Astrocyte of the spinal cord (primary cell): ENCODE measurements at regions not wholly inside any gene's neighbourhood (a gene's known extent, or its start where the extent isn't known, plus 50 kb on each side); places are given as distances from the start of the nearest gene placed in this dataset.
A peak's percentile ranks its signal among the peaks of the same experiment; 100 is the strongest.
"Not testable (repeated sequence)": the region's sequence is repeated elsewhere in the genome, so short reads cannot be mapped to it uniquely, and the experiment has no call there.

Source experiments
- DNase-seq: peaks from one replicate; pipeline ENCODE4 v3.0.0; 2011; ENCODE audit warnings: low read depth, low spot score
- H3K4me3 ChIP-seq: 2 replicates; pipeline ENCODE4 v1.5.1; 2011; ENCODE audit warnings: low read depth, mild to moderate bottlenecking, low read length, moderate library complexity
- in situ Hi-C: cut with HindIII; loops from 2 replicates; pipeline ENCODE4 v1.10.0; 2017; ENCODE audit warnings: low sequenced_read_pairs
- TF ChIP-seq, protein P1 (sequence below): IDR thresholded peaks from 2 replicates; pipeline ENCODE4 v1.5.1; 2012; ENCODE audit warnings: low read depth, mild to moderate bottlenecking, low read length, inconsistent platforms

DNA sequence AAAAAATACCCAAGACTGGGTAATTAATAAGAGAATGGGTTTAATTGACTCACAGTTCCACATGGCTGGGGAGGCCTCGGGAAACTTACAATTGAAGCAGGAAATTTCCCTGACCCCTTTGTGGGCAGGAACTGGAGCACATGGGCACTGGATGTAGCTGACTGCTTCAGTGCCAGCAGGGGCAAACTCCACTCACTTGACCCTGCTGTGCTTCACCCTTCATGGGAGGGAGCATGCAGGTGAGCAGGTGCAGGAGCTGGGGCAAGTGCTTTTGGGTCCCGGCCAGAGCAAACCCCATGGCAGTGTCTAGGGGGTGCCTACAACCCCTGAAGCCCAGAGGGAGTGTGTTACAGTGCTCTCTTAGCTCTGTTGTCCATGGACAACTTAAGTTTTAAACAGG, 132.6 kb downstream of the AKR1D1 start:
- H3K4me3 ChIP-seq: no peak overlapping the region
- no peak for DNase-seq
- in situ Hi-C loops: no loop called here
- TF ChIP-seq, protein P1, sequence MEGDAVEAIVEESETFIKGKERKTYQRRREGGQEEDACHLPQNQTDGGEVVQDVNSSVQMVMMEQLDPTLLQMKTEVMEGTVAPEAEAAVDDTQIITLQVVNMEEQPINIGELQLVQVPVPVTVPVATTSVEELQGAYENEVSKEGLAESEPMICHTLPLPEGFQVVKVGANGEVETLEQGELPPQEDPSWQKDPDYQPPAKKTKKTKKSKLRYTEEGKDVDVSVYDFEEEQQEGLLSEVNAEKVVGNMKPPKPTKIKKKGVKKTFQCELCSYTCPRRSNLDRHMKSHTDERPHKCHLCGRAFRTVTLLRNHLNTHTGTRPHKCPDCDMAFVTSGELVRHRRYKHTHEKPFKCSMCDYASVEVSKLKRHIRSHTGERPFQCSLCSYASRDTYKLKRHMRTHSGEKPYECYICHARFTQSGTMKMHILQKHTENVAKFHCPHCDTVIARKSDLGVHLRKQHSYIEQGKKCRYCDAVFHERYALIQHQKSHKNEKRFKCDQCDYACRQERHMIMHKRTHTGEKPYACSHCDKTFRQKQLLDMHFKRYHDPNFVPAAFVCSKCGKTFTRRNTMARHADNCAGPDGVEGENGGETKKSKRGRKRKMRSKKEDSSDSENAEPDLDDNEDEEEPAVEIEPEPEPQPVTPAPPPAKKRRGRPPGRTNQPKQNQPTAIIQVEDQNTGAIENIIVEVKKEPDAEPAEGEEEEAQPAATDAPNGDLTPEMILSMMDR: no peak

- H3K4me3 ChIP-seq: no peak overlapping the region
- TF ChIP-seq, protein P1: no peak
- no peak for DNase-seq
- in situ Hi-C loops: no loop called here
Observed at GRCh38 chr7:138212314-138212713, 136.1 kb downstream of the AKR1D1 start.

DNA sequence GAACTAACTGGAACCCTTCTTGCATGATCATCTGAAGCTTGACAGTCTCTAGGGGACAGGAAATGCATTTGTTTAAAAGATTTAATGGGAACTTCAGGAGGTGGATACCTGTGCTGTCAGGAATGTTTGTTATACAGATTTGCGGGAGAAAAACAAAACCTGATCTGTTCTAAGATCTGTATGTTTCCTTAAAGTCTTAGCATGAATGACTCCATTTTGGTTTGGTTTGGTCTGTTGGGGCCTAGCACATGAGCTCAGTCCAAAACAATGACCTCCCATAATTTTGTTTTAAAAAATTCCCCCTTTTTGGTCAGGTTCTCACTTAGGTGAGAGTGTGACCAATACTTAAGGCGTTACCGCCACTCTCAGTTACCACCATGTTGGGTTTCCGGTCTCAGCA, 138.7 kb downstream of the AKR1D1 start:
- DNase-seq: no peak
- TF ChIP-seq, protein P1: no peak
- H3K4me3 ChIP-seq: no peak overlapping the region
- in situ Hi-C loops: no loop called here

DNA sequence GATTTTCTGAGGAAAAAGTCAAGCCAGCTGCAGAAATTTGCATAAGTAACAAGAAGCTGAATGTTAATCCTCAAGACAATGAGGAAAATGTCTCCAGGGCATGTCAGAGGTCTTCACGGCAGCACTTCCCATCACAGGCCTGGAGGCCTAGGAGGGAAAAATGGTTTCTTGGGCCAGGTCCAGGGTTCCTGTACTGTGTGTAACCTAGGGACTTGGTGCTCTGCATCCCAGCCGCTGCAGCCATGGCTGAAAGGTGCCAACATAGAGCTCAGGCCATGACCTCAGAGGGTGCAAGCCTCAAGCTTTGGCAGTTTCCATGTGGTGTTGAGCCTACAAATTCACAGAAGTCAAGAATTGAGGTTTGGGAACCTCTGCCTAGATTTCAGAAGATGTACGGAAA, 144.1 kb downstream of the AKR1D1 start:
- H3K4me3 ChIP-seq, DNase-seq, in situ Hi-C loops: not testable (repeated sequence)

- in situ Hi-C loops, DNase-seq, H3K4me3 ChIP-seq: not testable (repeated sequence)
Observed at GRCh38 chr7:138221388-138221787, 145.1 kb downstream of the AKR1D1 start.

- in situ Hi-C loops: no loop called here
- H3K4me3 ChIP-seq: no peak overlapping the region
- DNase-seq: no peak
- TF ChIP-seq, protein P1: no peak
Observed at GRCh38 chr7:138223402-138223879, 147.2 kb downstream of the AKR1D1 start.

GRCh38 chr7:138226001-138226476, 149.8 kb downstream of the AKR1D1 start:
- in situ Hi-C loops: no loop called here
- TF ChIP-seq, protein P1: no peak
- DNase-seq: peak; percentile 82
- no peak overlapping the region for H3K4me3 ChIP-seq

DNA sequence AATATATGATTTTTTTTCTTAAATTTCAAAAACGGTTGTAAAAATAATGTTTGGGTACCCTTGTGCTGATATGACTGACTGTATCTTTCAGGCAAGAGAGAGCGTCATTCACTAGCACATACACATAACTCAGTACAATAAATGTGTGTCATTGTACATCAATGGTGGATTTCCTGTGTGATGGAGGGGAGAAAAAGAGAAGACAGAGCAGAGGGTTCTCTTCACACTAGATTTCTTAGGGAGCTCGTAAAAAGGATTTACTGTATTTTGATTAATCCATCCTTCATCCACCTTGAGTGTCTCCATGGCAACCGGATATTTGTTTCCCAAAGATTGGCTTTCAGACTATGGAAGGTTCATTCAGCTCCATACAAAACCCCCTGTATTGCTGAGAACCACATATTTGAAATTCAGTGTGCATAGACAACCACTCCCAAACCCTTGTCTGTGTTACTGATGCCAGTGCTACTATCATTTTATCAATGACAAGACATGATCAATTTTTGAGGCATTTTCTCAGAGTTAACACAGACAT, 150.6 kb downstream of the AKR1D1 start:
- TF ChIP-seq, protein P1: no peak
- DNase-seq: no peak
- in situ Hi-C loops: no loop called here
- H3K4me3 ChIP-seq: no peak overlapping the region
